Muscle of arm (tissue), 1 donor: ENCODE measurements at regions not wholly inside any gene's neighbourhood (a gene's known extent, or its start where the extent isn't known, plus 50 kb on each side); places are given as distances from the start of the nearest gene placed in this dataset.
A peak's percentile ranks its signal among the peaks of the same experiment; 100 is the strongest.

Source experiments
- DNase-seq: peaks from one replicate; pipeline ENCODE4 v3.0.0-alpha.2; 2013

GRCh38 chr2:145287736-145288135 is 767.8 kb upstream of the ZEB2 start:
- peak; percentile 35 for DNase-seq

- peak; percentile 32 for DNase-seq
These were observed 766.9 kb upstream of the ZEB2 start for GRCh38 chr2:145286716-145287275.

- DNase-seq: no peak
These were observed 764.6 kb upstream of the ZEB2 start for GRCh38 chr2:145284551-145284950.

GRCh38 chr2:145283131-145283530 is 763.2 kb upstream of the ZEB2 start:
- no peak for DNase-seq

GRCh38 chr2:145277922-145278321 is 758.0 kb upstream of the ZEB2 start:
- DNase-seq: no peak

- DNase-seq: no peak
These were observed 753.9 kb upstream of the ZEB2 start for GRCh38 chr2:145273840-145274239.

- no peak for DNase-seq
These were observed 749.0 kb upstream of the ZEB2 start for GRCh38 chr2:145268931-145269330.

- DNase-seq: no peak
These were observed 747.5 kb upstream of the ZEB2 start for GRCh38 chr2:145267451-145267850.

GRCh38 chr2:145265244-145265643 is 745.3 kb upstream of the ZEB2 start:
- DNase-seq: no peak

GRCh38 chr2:145260674-145261073 is 740.8 kb upstream of the ZEB2 start:
- no peak for DNase-seq

GRCh38 chr2:145260081-145260480 is 740.2 kb upstream of the ZEB2 start:
- no peak for DNase-seq

- DNase-seq: no peak
These were observed 739.1 kb upstream of the ZEB2 start for GRCh38 chr2:145258903-145259579.

GRCh38 chr2:145257931-145258330 is 738.0 kb upstream of the ZEB2 start:
- DNase-seq: no peak

GRCh38 chr2:145256551-145256950 is 736.6 kb upstream of the ZEB2 start:
- no peak for DNase-seq

GRCh38 chr2:145254291-145254690 is 734.4 kb upstream of the ZEB2 start:
- no peak for DNase-seq

GRCh38 chr2:145253492-145253891 is 733.6 kb upstream of the ZEB2 start:
- DNase-seq: no peak

GRCh38 chr2:145245268-145245870 is 725.5 kb upstream of the ZEB2 start:
- DNase-seq: no peak

GRCh38 chr2:145235312-145235711 is 715.4 kb upstream of the ZEB2 start:
- DNase-seq: no peak

- no peak for DNase-seq
These were observed 710.6 kb upstream of the ZEB2 start for GRCh38 chr2:145230546-145230945.

- peak; percentile 41 for DNase-seq
These were observed 708.6 kb upstream of the ZEB2 start for GRCh38 chr2:145228506-145228905.

GRCh38 chr2:145226901-145227300 is 707.0 kb upstream of the ZEB2 start:
- no peak for DNase-seq

- DNase-seq: no peak
These were observed 701.6 kb upstream of the ZEB2 start for GRCh38 chr2:145221516-145221915.

- no peak for DNase-seq
These were observed 701.1 kb upstream of the ZEB2 start for GRCh38 chr2:145221032-145221431.

- DNase-seq: no peak
These were observed 700.6 kb upstream of the ZEB2 start for GRCh38 chr2:145220496-145220895.
